ENCODE measurements at regions not wholly inside any gene's neighbourhood (a gene's known extent, or its start where the extent isn't known, plus 50 kb on each side); places are given as distances from the start of the nearest gene placed in this dataset.

- no peaks in the 10 kb centered on the region for H3K27me3 ChIP-seq (ENCODE audit: insufficient read depth, low read length)
- DNase-seq (ENCODE audit: insufficient read length, low spot score, missing footprints) = no peak
- no peak overlapping the region for H2AFZ ChIP-seq (ENCODE audit: low read length)
- H3K4me2 ChIP-seq (ENCODE audit: insufficient read depth, low read length) = no peak overlapping the region
- H3K27ac ChIP-seq (ENCODE audit: low read depth, low read length) = no peak overlapping the region
- H3K4me3 ChIP-seq (ENCODE audit: insufficient read depth, low read length) = no peak overlapping the region
- H3K79me2 ChIP-seq (ENCODE audit: insufficient read depth, low read length) = no peaks in the 10 kb centered on the region
- H3K4me1 ChIP-seq (ENCODE audit: insufficient read depth, low read length) = no peaks in the 10 kb centered on the region
- H4K20me1 ChIP-seq (ENCODE audit: insufficient read depth, low read length) = no peaks in the 10 kb centered on the region
- no peak for TF ChIP-seq CTCF (IDR thresholded peaks at IDR 0.05; ENCODE audit: extremely low read depth, low read depth, low read length)
- H3K9me3 ChIP-seq (ENCODE audit: low read depth, low read length) = no peaks in the 10 kb centered on the region
- no peaks in the 10 kb centered on the region for H3K36me3 ChIP-seq (ENCODE audit: insufficient read depth, low read length)
Observed at GRCh38 chr4:177680308-177680707, 238.1 kb upstream of the AGA start.

GRCh38 chr4:177681902-177682301 lies 239.7 kb upstream of the AGA start:
- DNase-seq (ENCODE audit: insufficient read length, low spot score, missing footprints) = no peak
- Histone ChIP-seq H3K79me2 (ENCODE audit: insufficient read depth, low read length) (no peaks in the 10 kb centered on the region), H3K9me3 (ENCODE audit: low read depth, low read length) (no peaks in the 10 kb centered on the region), H2AFZ (ENCODE audit: low read length) (no peak overlapping the region), H3K27me3 (ENCODE audit: insufficient read depth, low read length) (no peaks in the 10 kb centered on the region), H3K4me1 (ENCODE audit: insufficient read depth, low read length) (no peaks in the 10 kb centered on the region), H3K36me3 (ENCODE audit: insufficient read depth, low read length) (no peaks in the 10 kb centered on the region), H3K4me3 (ENCODE audit: insufficient read depth, low read length) (no peak overlapping the region), H3K4me2 (ENCODE audit: insufficient read depth, low read length) (no peak overlapping the region), H3K27ac (ENCODE audit: low read depth, low read length) (no peak overlapping the region), H4K20me1 (ENCODE audit: insufficient read depth, low read length) (no peaks in the 10 kb centered on the region)
- no peak for TF ChIP-seq CTCF (IDR thresholded peaks at IDR 0.05; ENCODE audit: extremely low read depth, low read depth, low read length)

DNA sequence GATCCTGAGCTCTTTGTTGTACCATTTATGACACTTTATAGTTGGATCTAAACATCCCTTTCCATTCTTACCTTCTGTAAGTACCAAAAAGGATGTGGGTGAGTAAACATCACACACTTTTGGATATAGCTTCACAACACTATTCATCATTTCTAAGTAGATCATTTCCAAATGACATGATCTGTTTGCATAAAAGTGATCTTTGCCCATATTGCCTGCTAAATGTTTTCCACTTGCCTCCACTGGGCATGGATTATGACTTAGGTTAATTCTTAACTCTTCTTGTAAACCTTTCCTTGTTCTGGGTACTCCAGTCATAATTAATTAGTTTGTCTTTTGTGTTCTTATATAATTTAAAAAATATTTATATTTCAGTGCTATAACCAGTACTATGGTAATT lies 244.9 kb upstream of the AGA start:
- DNase-seq (ENCODE audit: insufficient read length, low spot score, missing footprints) = no peak
- no peaks in the 10 kb centered on the region for H3K79me2 ChIP-seq (ENCODE audit: insufficient read depth, low read length)
- no peak overlapping the region for H3K4me2 ChIP-seq (ENCODE audit: insufficient read depth, low read length)
- no peaks in the 10 kb centered on the region for H3K27me3 ChIP-seq (ENCODE audit: insufficient read depth, low read length)
- no peak overlapping the region for H3K27ac ChIP-seq (ENCODE audit: low read depth, low read length)
- no peaks in the 10 kb centered on the region for H3K9me3 ChIP-seq (ENCODE audit: low read depth, low read length)
- no peaks in the 10 kb centered on the region for H3K4me1 ChIP-seq (ENCODE audit: insufficient read depth, low read length)
- H4K20me1 ChIP-seq (ENCODE audit: insufficient read depth, low read length) = no peaks in the 10 kb centered on the region
- H3K4me3 ChIP-seq (ENCODE audit: insufficient read depth, low read length) = no peak overlapping the region
- no peak for TF ChIP-seq CTCF (IDR thresholded peaks at IDR 0.05; ENCODE audit: extremely low read depth, low read depth, low read length)
- no peaks in the 10 kb centered on the region for H3K36me3 ChIP-seq (ENCODE audit: insufficient read depth, low read length)
- H2AFZ ChIP-seq (ENCODE audit: low read length) = no peak overlapping the region

DNA sequence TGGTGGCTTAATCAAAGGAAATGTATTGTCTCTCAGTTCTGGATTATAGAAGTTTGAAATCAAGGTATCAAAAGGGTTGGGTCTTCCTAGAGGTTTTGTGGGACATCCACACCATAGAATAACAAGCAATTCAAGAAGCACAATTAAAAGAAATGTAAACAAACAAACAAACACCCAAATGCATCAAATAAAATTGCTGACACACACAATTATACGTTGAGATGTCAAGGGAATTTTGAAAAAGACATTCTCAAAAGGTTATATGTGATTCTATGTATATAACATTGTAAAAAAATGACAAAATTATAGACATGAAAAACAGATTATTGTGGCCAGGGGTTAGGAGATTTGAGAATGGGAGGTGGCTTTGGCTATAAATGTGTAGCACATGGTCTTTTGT lies 250.7 kb upstream of the AGA start:
- Histone ChIP-seq H3K27ac (ENCODE audit: low read depth, low read length) (no peak overlapping the region), H3K27me3 (ENCODE audit: insufficient read depth, low read length) (no peaks in the 10 kb centered on the region), H3K36me3 (ENCODE audit: insufficient read depth, low read length) (no peaks in the 10 kb centered on the region), H3K4me1 (ENCODE audit: insufficient read depth, low read length) (no peaks in the 10 kb centered on the region), H3K4me2 (ENCODE audit: insufficient read depth, low read length) (no peak overlapping the region), H3K79me2 (ENCODE audit: insufficient read depth, low read length) (no peaks in the 10 kb centered on the region), H4K20me1 (ENCODE audit: insufficient read depth, low read length) (no peaks in the 10 kb centered on the region), H3K4me3 (ENCODE audit: insufficient read depth, low read length) (no peak overlapping the region), H3K9me3 (ENCODE audit: low read depth, low read length) (no peaks in the 10 kb centered on the region), H2AFZ (ENCODE audit: low read length) (no peak overlapping the region)
- no peak for DNase-seq (ENCODE audit: insufficient read length, low spot score, missing footprints)
- TF ChIP-seq CTCF (IDR thresholded peaks at IDR 0.05; ENCODE audit: extremely low read depth, low read depth, low read length) = no peak
